DOHH2 (cell line): ENCODE measurements at regions not wholly inside any gene's neighbourhood (a gene's known extent, or its start where the extent isn't known, plus 50 kb on each side); places are given as distances from the start of the nearest gene placed in this dataset.

Experiments
- H3F3A ChIP-seq: fragments of 200-600 bp; sonication (generic), shearing (Covaris generic); 2 replicates; pipeline ENCODE4 v1.6.0; 2016; ENCODE audit warnings: antibody characterized with exemption, mild to moderate bottlenecking; ENCODE audit not compliant: control insufficient read depth, insufficient read depth
- H3K27ac ChIP-seq: fragments of 200-600 bp; sonication (generic); 2 replicates; pipeline ENCODE4 v1.5.1; 2014; ENCODE audit warnings: low read depth, mild to moderate bottlenecking, low read length, moderate library complexity
- H3K27me3 ChIP-seq: fragments of 200-600 bp; sonication (generic); 2 replicates; pipeline ENCODE4 v1.6.1; 2014; ENCODE audit warnings: mild to moderate bottlenecking, low read length, mixed read lengths; ENCODE audit not compliant: control insufficient read depth
- H3K36me3 ChIP-seq: fragments of 200-600 bp; sonication (generic); 2 replicates; pipeline ENCODE4 v1.6.1; 2014; ENCODE audit warnings: mild to moderate bottlenecking, low read length, moderate library complexity, mixed read lengths; ENCODE audit not compliant: control insufficient read depth
- H3K4me1 ChIP-seq: fragments of 200-600 bp; sonication (generic); 2 replicates; pipeline ENCODE4 v1.6.1; 2014; ENCODE audit warnings: mild to moderate bottlenecking, low read length, mixed read lengths; ENCODE audit not compliant: control insufficient read depth
- H3K4me2 ChIP-seq: fragments of 200-600 bp; sonication (generic); 2 replicates; pipeline ENCODE4 v1.6.0; 2014; ENCODE audit warnings: mild to moderate bottlenecking, low read length, moderate library complexity
- H3K4me3 ChIP-seq: fragments of 200-600 bp; sonication (generic); 2 replicates; pipeline ENCODE4 v1.5.1; 2014; ENCODE audit warnings: mild to moderate bottlenecking, low read length, mixed read lengths
- H3K79me2 ChIP-seq: fragments of 200-600 bp; sonication (generic); 2 replicates; pipeline ENCODE4 v1.6.1; 2014; ENCODE audit warnings: mild to moderate bottlenecking, low read length, mixed read lengths; ENCODE audit not compliant: control insufficient read depth
- H3K9me2 ChIP-seq: fragments of 200-600 bp; sonication (generic); replicated peaks from 2 replicates; pipeline ENCODE4 v1.6.1; 2014; ENCODE audit warnings: mild to moderate bottlenecking, low read length, mixed read lengths; ENCODE audit not compliant: control insufficient read depth
- H3K9me3 ChIP-seq: fragments of 200-600 bp; sonication (generic); 2 replicates; pipeline ENCODE4 v1.6.1; 2014; ENCODE audit warnings: antibody characterized with exemption, low read length, mixed read lengths; ENCODE audit not compliant: control insufficient read depth, insufficient read depth
- H4K20me1 ChIP-seq: fragments of 200-600 bp; sonication (generic); 2 replicates; pipeline ENCODE4 v1.6.0; 2014; ENCODE audit warnings: low read depth, mild to moderate bottlenecking, antibody characterized with exemption, low read length, moderate library complexity; ENCODE audit not compliant: control insufficient read depth, insufficient read depth
- CTCF ChIP-seq: fragments of 200-600 bp; sonication (generic); IDR thresholded peaks from one replicate; pipeline ENCODE4 v1.5.1; 2014; ENCODE audit warnings: antibody characterized with exemption, mild to moderate bottlenecking, low read depth, low read length; ENCODE audit not compliant: poor library complexity, severe bottlenecking
- EZH2phosphoT487 ChIP-seq: fragments of 200-600 bp; sonication (generic); IDR thresholded peaks from 2 replicates; pipeline ENCODE4 v1.6.1; 2017; ENCODE audit warnings: borderline replicate concordance, mild to moderate bottlenecking, antibody characterized with exemption, low read length, moderate library complexity, mixed read lengths

- Histone ChIP-seq H3K27ac (no peak overlapping the region), H3K27me3 (no peaks in the 10 kb centered on the region), H3K9me2 (no peaks in the 10 kb centered on the region), H3F3A (no peaks in the 10 kb centered on the region), H3K79me2 (no peaks in the 10 kb centered on the region), H3K36me3 (no peaks in the 10 kb centered on the region), H3K4me1 (no peaks in the 10 kb centered on the region), H3K4me3 (no peak overlapping the region), H3K4me2 (no peak overlapping the region), H4K20me1 (no peaks in the 10 kb centered on the region), H3K9me3 (no peaks in the 10 kb centered on the region)
- TF ChIP-seq CTCF (no peak), EZH2phosphoT487 (no peak)
These were observed 144.9 kb upstream of the MYCN start for GRCh38 chr2:15795426-15795825.

- Histone ChIP-seq H3K4me1 (no peaks in the 10 kb centered on the region), H3K79me2 (no peaks in the 10 kb centered on the region), H3K27me3 (no peaks in the 10 kb centered on the region), H3K9me3 (no peaks in the 10 kb centered on the region), H3F3A (no peaks in the 10 kb centered on the region), H3K36me3 (no peaks in the 10 kb centered on the region), H4K20me1 (no peaks in the 10 kb centered on the region), H3K9me2 (no peaks in the 10 kb centered on the region), H3K4me3 (no peak overlapping the region), H3K27ac (no peak overlapping the region), H3K4me2 (no peak overlapping the region)
- TF ChIP-seq CTCF (no peak), EZH2phosphoT487 (no peak)
These were observed 144.0 kb upstream of the MYCN start for GRCh38 chr2:15796167-15796942.

- Histone ChIP-seq H3K9me2 (no peaks in the 10 kb centered on the region), H4K20me1 (no peaks in the 10 kb centered on the region)
- TF ChIP-seq CTCF (no peak), EZH2phosphoT487 (no peak)
These were observed 143.0 kb upstream of the MYCN start for GRCh38 chr2:15797231-15797938.

More at GRCh38 chr2:15797231-15797938, 143.0 kb upstream of the MYCN start:
- Histone ChIP-seq H3K27ac (no peak overlapping the region), H3F3A (no peaks in the 10 kb centered on the region), H3K4me1 (no peaks in the 10 kb centered on the region), H3K79me2 (no peaks in the 10 kb centered on the region), H3K4me3 (no peak overlapping the region), H3K27me3 (no peaks in the 10 kb centered on the region), H3K36me3 (no peaks in the 10 kb centered on the region), H3K4me2 (no peak overlapping the region), H3K9me3 (no peaks in the 10 kb centered on the region)
